GM23248 (cell line): ENCODE measurements at regions not wholly inside any gene's neighbourhood (a gene's known extent, or its start where the extent isn't known, plus 50 kb on each side); places are given as distances from the start of the nearest gene placed in this dataset.

Experiments used
- DNase-seq: peaks from one replicate; pipeline ENCODE4 v3.0.0-alpha.2; 2015
- H2AFZ ChIP-seq: fragments of 200-600 bp; sonication (generic); 2 replicates; pipeline ENCODE4 v1.6.1; 2016; ENCODE audit warnings: antibody characterized with exemption
- H3F3A ChIP-seq: fragments of 200-600 bp; sonication (generic); 2 replicates; pipeline ENCODE4 v1.6.1; 2016; ENCODE audit warnings: mild to moderate bottlenecking, antibody characterized with exemption, mixed run types; ENCODE audit not compliant: insufficient read depth
- H3K27ac ChIP-seq: fragments of 200-600 bp; sonication (generic); 2 replicates; pipeline ENCODE4 v1.5.1; 2016; ENCODE audit warnings: mild to moderate bottlenecking
- H3K27me3 ChIP-seq: fragments of 200-600 bp; sonication (generic); replicated peaks from 2 replicates; pipeline ENCODE4 v1.6.1; 2016; ENCODE audit warnings: mild to moderate bottlenecking; ENCODE audit not compliant: insufficient read depth
- H3K36me3 ChIP-seq: fragments of 200-600 bp; sonication (generic); 2 replicates; pipeline ENCODE4 v1.6.1; 2016; ENCODE audit warnings: low read depth, mild to moderate bottlenecking
- H3K4me1 ChIP-seq: fragments of 200-600 bp; sonication (generic); 2 replicates; pipeline ENCODE4 v1.6.1; 2016; ENCODE audit warnings: mild to moderate bottlenecking; ENCODE audit not compliant: insufficient read depth
- H3K4me2 ChIP-seq: fragments of 200-600 bp; sonication (generic); one replicate; pipeline ENCODE4 v1.6.1; 2016; ENCODE audit warnings: mild to moderate bottlenecking; ENCODE audit not compliant: unreplicated experiment
- H3K4me3 ChIP-seq: fragments of 200-600 bp; sonication (generic); 2 replicates; pipeline ENCODE4 v1.5.1; 2016; ENCODE audit warnings: mild to moderate bottlenecking
- H3K79me2 ChIP-seq: fragments of 200-600 bp; sonication (generic); 2 replicates; pipeline ENCODE4 v1.6.1; 2016; ENCODE audit warnings: mild to moderate bottlenecking; ENCODE audit not compliant: insufficient read depth
- H3K9ac ChIP-seq: fragments of 200-600 bp; sonication (generic); 2 replicates; pipeline ENCODE4 v1.6.1; 2016; ENCODE audit warnings: mild to moderate bottlenecking
- H3K9me2 ChIP-seq: fragments of 200-600 bp; sonication (generic); 2 replicates; pipeline ENCODE4 v1.6.1; 2016; ENCODE audit warnings: mixed run types, mild to moderate bottlenecking, moderate library complexity; ENCODE audit not compliant: insufficient read depth
- H3K9me3 ChIP-seq: fragments of 200-600 bp; sonication (generic); one replicate; pipeline ENCODE4 v1.6.1; 2017; ENCODE audit warnings: low read depth
- H4K20me1 ChIP-seq: fragments of 200-600 bp; sonication (generic); 2 replicates; pipeline ENCODE4 v1.6.0; 2016; ENCODE audit not compliant: insufficient read depth
- EZH2 ChIP-seq: fragments of 200-600 bp; sonication (generic); IDR thresholded peaks from 2 replicates; pipeline ENCODE4 v1.6.1; 2018; ENCODE audit warnings: antibody characterized with exemption, mild to moderate bottlenecking; ENCODE audit not compliant: insufficient read depth, poor library complexity, severe bottlenecking
- EZH2phosphoT487 ChIP-seq: fragments of 200-600 bp; sonication (generic); IDR thresholded peaks from 2 replicates; pipeline ENCODE4 v1.6.1; 2018; ENCODE audit warnings: antibody characterized with exemption, moderate library complexity, mild to moderate bottlenecking, low read depth; ENCODE audit not compliant: insufficient read depth
- WGBS, 2 experiments: methylation state at CpG; one replicate each; pipeline ENCODE4 v1.1.6; 2015 to 2017; ENCODE audit warnings: low lambda C conversion rate in 2 of 2, low coverage in 1 of 2; ENCODE audit errors: missing lambda C conversion rate in 2 of 2; 5-methylcytosine and 5-hydroxymethylcytosine counted together
- in situ Hi-C: fragments of 300-500 bp; cut with MboI; formaldehyde crosslinking; loops from 2 replicates; pipeline ENCODE4 v1.15.0; 2020

- DNase-seq = no peak
- no peaks in the 10 kb centered on the region for H3K36me3 ChIP-seq
- no peaks in the 10 kb centered on the region for H4K20me1 ChIP-seq
- H3K4me3 ChIP-seq = no peak overlapping the region
- H3K4me2 ChIP-seq = no peak overlapping the region
- in situ Hi-C loops = no loop called here
- H3K79me2 ChIP-seq = no peaks in the 10 kb centered on the region
- H3K9me2 ChIP-seq = no peaks in the 10 kb centered on the region
- H3K27ac ChIP-seq = no peak overlapping the region
- no peak overlapping the region for H2AFZ ChIP-seq
- TF ChIP-seq EZH2phosphoT487 (no peak), EZH2 (no peak)
- H3K27me3 ChIP-seq = no peaks in the 10 kb centered on the region
- 6 to 11% methylated on average over 7 of the region's 7 CpGs for WGBS, 2 experiments
- H3F3A ChIP-seq = no peaks in the 10 kb centered on the region
- no peak overlapping the region for H3K9ac ChIP-seq
- no peaks in the 10 kb centered on the region for H3K4me1 ChIP-seq
- H3K9me3 ChIP-seq = no peaks in the 10 kb centered on the region
Observed at GRCh38 chr16:52713740-52714139, 166.8 kb upstream of the TOX3 start.

- TF ChIP-seq EZH2phosphoT487 (no peak), EZH2 (no peak)
Observed at GRCh38 chr16:52709306-52709705, 162.4 kb upstream of the TOX3 start.

GRCh38 chr16:52708476-52708875, 161.5 kb upstream of the TOX3 start:
- Histone ChIP-seq H3K36me3 (no peaks in the 10 kb centered on the region), H3K4me1 (no peaks in the 10 kb centered on the region), H2AFZ (no peak overlapping the region), H3K9me2 (no peaks in the 10 kb centered on the region), H3K9ac (no peak overlapping the region), H3K79me2 (no peaks in the 10 kb centered on the region), H3K4me3 (no peak overlapping the region), H4K20me1 (no peaks in the 10 kb centered on the region), H3K27ac (no peak overlapping the region), H3F3A (no peaks in the 10 kb centered on the region), H3K9me3 (no peaks in the 10 kb centered on the region), H3K27me3 (no peaks in the 10 kb centered on the region), H3K4me2 (no peak overlapping the region)
- TF ChIP-seq EZH2phosphoT487 (no peak), EZH2 (no peak)
- no peak for DNase-seq
- in situ Hi-C loops = no loop called here
- WGBS, 2 experiments = 13 to 17% methylated on average over 2 of the region's 2 CpGs

More at GRCh38 chr16:52709306-52709705, 162.4 kb upstream of the TOX3 start:
- H4K20me1 ChIP-seq = no peaks in the 10 kb centered on the region
- no peak overlapping the region for H3K4me2 ChIP-seq
- H3K79me2 ChIP-seq = no peaks in the 10 kb centered on the region
- H3K9me2 ChIP-seq = no peaks in the 10 kb centered on the region
- no peak overlapping the region for H2AFZ ChIP-seq
- no peak for DNase-seq
- no peaks in the 10 kb centered on the region for H3K4me1 ChIP-seq
- no peaks in the 10 kb centered on the region for H3K9me3 ChIP-seq
- no peaks in the 10 kb centered on the region for H3K27me3 ChIP-seq
- H3K27ac ChIP-seq = no peak overlapping the region
- no peak overlapping the region for H3K9ac ChIP-seq
- 4 to 8% methylated on average over 3 of the region's 3 CpGs for WGBS, 2 experiments
- no peaks in the 10 kb centered on the region for H3K36me3 ChIP-seq
- in situ Hi-C loops = no loop called here
- H3F3A ChIP-seq = no peaks in the 10 kb centered on the region
- H3K4me3 ChIP-seq = no peak overlapping the region

- H3K27me3 ChIP-seq = no peaks in the 10 kb centered on the region
- no peak for DNase-seq
- H3K9ac ChIP-seq = no peak overlapping the region
- no peaks in the 10 kb centered on the region for H3F3A ChIP-seq
- no peak overlapping the region for H2AFZ ChIP-seq
- no peaks in the 10 kb centered on the region for H3K4me1 ChIP-seq
- no peak overlapping the region for H3K4me2 ChIP-seq
- no peak overlapping the region for H3K4me3 ChIP-seq
- H3K27ac ChIP-seq = no peak overlapping the region
- H3K9me3 ChIP-seq = no peaks in the 10 kb centered on the region
- no peaks in the 10 kb centered on the region for H3K36me3 ChIP-seq
- H3K9me2 ChIP-seq = no peaks in the 10 kb centered on the region
- no peaks in the 10 kb centered on the region for H3K79me2 ChIP-seq
- TF ChIP-seq EZH2 = no peak
- TF ChIP-seq EZH2phosphoT487 = no peak
- 0 to 2% methylated on average over 3 of the region's 3 CpGs for WGBS, 2 experiments
- no peaks in the 10 kb centered on the region for H4K20me1 ChIP-seq
- in situ Hi-C loops = no loop called here
Observed at GRCh38 chr16:52707676-52708337, 160.9 kb upstream of the TOX3 start.
